NT2/D1 (cell line): ENCODE measurements at regions not wholly inside any gene's neighbourhood (a gene's known extent, or its start where the extent isn't known, plus 50 kb on each side); places are given as distances from the start of the nearest gene placed in this dataset.

Experiments used
- SUZ12 ChIP-seq: IDR thresholded peaks from 2 replicates; pipeline ENCODE4 v1.6.1; 2011; ENCODE audit not compliant: insufficient read length, insufficient read depth; ENCODE audit errors: extremely low read depth
- YY1 ChIP-seq: IDR thresholded peaks from 2 replicates; pipeline ENCODE4 v1.6.1; 2011; ENCODE audit not compliant: insufficient read length, insufficient read depth
- ZNF274 ChIP-seq: IDR thresholded peaks from 2 replicates; pipeline ENCODE4 v1.6.1; 2011; ENCODE audit warnings: mild to moderate bottlenecking, low read depth, low read length

- no peak for TF ChIP-seq SUZ12
- TF ChIP-seq ZNF274: no peak
- no peak for TF ChIP-seq YY1
Observed at GRCh38 chr6:165758441-165758840, 95.4 kb upstream of the PDE10A start.
